Tibial nerve (tissue), 4 donors: ENCODE measurements at regions not wholly inside any gene's neighbourhood (a gene's known extent, or its start where the extent isn't known, plus 50 kb on each side); places are given as distances from the start of the nearest gene placed in this dataset.

Experiments used
- DNase-seq, 2 donors: peaks; one replicate each; pipeline ENCODE4 v3.0.0-alpha.2; 2019; ENCODE audit warnings: low spot score in 2 of 2
- H3K27ac ChIP-seq, 4 donors: fragments of 200-600 bp; sonication (generic) in 3 of 4; one replicate each; pipeline ENCODE4 v1.5.1; 2017 to 2019; ENCODE audit warnings: mild to moderate bottlenecking in 1 of 4
- H3K27me3 ChIP-seq, 2 donors: fragments of 200-600 bp; sonication (generic) in 1 of 2; one replicate each; pipeline versions ENCODE4 v1.5.1 to v1.6.0; 2017 to 2019
- H3K36me3 ChIP-seq, 3 donors: fragments of 200-600 bp; sonication (generic); one replicate each; pipeline ENCODE4 v1.5.1; 2018 to 2019
- H3K4me1 ChIP-seq, 4 donors: fragments of 200-600 bp; sonication (generic) in 3 of 4; one replicate each; pipeline ENCODE4 v1.5.1; 2017 to 2019
- H3K4me3 ChIP-seq, 4 donors: fragments of 200-600 bp; sonication (generic) in 3 of 4; one replicate each; pipeline ENCODE4 v1.5.1; 2017 to 2019; ENCODE audit warnings: mild to moderate bottlenecking in 1 of 4, moderate library complexity in 1 of 4
- H3K9me3 ChIP-seq, 4 donors: fragments of 200-600 bp; sonication (generic) in 3 of 4; one replicate each; pipeline ENCODE4 v1.5.1; 2017 to 2019
- EP300 ChIP-seq, 2 donors: sonication (generic); formaldehyde crosslinking; IDR thresholded peaks; one replicate each; pipeline ENCODE4 v1.6.1; 2017; ENCODE audit warnings: antibody characterized with exemption in 2 of 2, mild to moderate bottlenecking in 1 of 2
- POLR2A ChIP-seq, 2 donors: fragments of 450-650 bp; IDR thresholded peaks; one replicate each; pipeline ENCODE4 v1.6.1; 2017; ENCODE audit warnings: antibody characterized with exemption in 2 of 2, mild to moderate bottlenecking in 2 of 2, moderate library complexity in 2 of 2
- WGBS, 2 donors: methylation state at CpG; one replicate each; pipeline ENCODE4 v1.1.5; 2018; 5-methylcytosine and 5-hydroxymethylcytosine counted together
- TF ChIP-seq, protein P1 (sequence below), 5 experiments: fragments of 200-600 bp in 3 of 5; fragments of 450-650 bp in 2 of 5; sonication (generic) in 3 of 5; IDR thresholded peaks; one replicate each; pipeline ENCODE4 v1.5.1; 2016 to 2019; ENCODE audit warnings: antibody characterized with exemption in 5 of 5, mild to moderate bottlenecking in 3 of 5, moderate library complexity in 2 of 5

DNA sequence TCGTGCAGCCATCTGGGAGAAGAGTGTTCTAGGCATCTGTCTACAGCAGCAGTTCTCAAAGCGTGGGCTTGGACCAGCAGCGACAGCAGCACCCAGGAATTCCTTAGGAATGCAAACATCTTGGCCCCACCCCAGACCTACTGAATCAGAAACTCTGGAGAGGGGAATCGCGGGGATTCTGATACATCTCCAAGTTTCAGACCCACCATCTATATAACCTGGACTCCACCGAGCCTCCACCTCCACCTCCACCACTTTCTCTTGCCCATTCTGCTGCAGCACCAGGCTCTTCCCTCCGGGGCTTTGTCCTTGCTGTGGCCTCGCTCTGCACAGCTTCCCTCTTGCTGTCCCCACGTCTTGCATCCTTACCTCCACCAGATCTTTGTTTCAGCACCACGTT is 256.4 kb downstream of the BCL2 start:
- Histone ChIP-seq H3K27ac (no peak overlapping the region), H3K9me3 (no peaks in the 10 kb centered on the region), H3K36me3 (no peaks in the 10 kb centered on the region), H3K4me3 (no peak overlapping the region), H3K27me3 (no peaks in the 10 kb centered on the region), H3K4me1 (no peaks in the 10 kb centered on the region)
- no peak for TF ChIP-seq EP300 (IDR thresholded peaks at IDR 0.05)
- TF ChIP-seq, protein P1, sequence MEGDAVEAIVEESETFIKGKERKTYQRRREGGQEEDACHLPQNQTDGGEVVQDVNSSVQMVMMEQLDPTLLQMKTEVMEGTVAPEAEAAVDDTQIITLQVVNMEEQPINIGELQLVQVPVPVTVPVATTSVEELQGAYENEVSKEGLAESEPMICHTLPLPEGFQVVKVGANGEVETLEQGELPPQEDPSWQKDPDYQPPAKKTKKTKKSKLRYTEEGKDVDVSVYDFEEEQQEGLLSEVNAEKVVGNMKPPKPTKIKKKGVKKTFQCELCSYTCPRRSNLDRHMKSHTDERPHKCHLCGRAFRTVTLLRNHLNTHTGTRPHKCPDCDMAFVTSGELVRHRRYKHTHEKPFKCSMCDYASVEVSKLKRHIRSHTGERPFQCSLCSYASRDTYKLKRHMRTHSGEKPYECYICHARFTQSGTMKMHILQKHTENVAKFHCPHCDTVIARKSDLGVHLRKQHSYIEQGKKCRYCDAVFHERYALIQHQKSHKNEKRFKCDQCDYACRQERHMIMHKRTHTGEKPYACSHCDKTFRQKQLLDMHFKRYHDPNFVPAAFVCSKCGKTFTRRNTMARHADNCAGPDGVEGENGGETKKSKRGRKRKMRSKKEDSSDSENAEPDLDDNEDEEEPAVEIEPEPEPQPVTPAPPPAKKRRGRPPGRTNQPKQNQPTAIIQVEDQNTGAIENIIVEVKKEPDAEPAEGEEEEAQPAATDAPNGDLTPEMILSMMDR (IDR thresholded peaks at IDR 0.05): no peak
- WGBS, 2 donors: 48 to 62% methylated on average over 10 of the region's 10 CpGs
- no peak for DNase-seq

DNA sequence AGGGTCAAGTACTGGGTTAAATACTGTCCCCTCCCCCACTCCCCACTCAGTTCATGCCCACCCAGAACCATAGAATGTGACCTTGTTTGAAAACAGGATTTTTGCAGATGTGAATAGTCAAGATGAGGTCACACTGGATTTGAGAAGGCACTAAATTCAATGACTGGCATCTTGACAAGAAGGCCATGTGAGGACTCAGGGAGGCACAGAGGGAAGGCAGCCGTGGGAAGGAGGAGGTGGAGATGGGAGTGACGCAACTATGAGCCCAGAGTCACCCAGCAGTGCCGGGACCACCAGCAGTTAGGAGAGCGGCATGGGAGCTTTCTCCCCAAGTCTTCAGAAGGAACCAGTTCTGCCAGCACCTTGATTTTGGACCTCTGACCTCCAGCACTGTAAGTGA is 257.3 kb downstream of the BCL2 start:
- Histone ChIP-seq H3K4me3 (no peak overlapping the region), H3K9me3 (no peaks in the 10 kb centered on the region), H3K27me3 (no peaks in the 10 kb centered on the region), H3K27ac (no peak overlapping the region), H3K4me1 (no peaks in the 10 kb centered on the region), H3K36me3 (no peaks in the 10 kb centered on the region)
- DNase-seq: no peak
- TF ChIP-seq EP300 (IDR thresholded peaks at IDR 0.05) (no peak), POLR2A (IDR thresholded peaks at IDR 0.05) (no peak)
- TF ChIP-seq, protein P1 (IDR thresholded peaks at IDR 0.05): no peak
- 58% methylated on average over 4 of the region's 4 CpGs for WGBS, 2 donors

DNA sequence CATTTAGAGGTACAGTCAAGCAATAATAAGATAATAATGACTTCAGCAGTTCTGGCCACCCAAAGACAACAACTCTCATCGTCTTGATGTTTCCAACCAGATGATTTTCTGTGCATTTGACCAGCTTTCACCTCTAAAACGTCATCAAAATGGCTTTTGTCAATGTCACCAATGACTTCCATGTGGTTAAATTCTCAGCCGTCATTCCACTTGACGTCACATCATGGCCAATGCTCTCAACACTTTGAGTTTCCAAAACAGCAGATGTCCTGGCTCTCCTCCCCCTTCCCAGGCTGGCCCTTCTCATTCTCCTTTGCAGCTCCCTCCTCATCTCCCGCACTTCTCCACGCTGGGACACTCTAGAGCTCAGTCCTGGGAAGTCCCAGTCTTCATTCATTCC is 258.3 kb downstream of the BCL2 start:
- H3K9me3 ChIP-seq: no peaks in the 10 kb centered on the region
- H3K4me1 ChIP-seq: no peaks in the 10 kb centered on the region
- H3K27ac ChIP-seq: no peak overlapping the region
- H3K27me3 ChIP-seq: no peaks in the 10 kb centered on the region
- no peak overlapping the region for H3K4me3 ChIP-seq
- H3K36me3 ChIP-seq: no peaks in the 10 kb centered on the region
- WGBS, 2 donors: 89% methylated on average over 6 of the region's 6 CpGs
- TF ChIP-seq POLR2A (IDR thresholded peaks at IDR 0.05) (no peak), EP300 (IDR thresholded peaks at IDR 0.05) (no peak)
- TF ChIP-seq, protein P1 (IDR thresholded peaks at IDR 0.05): no peak
- DNase-seq: no peak

DNA sequence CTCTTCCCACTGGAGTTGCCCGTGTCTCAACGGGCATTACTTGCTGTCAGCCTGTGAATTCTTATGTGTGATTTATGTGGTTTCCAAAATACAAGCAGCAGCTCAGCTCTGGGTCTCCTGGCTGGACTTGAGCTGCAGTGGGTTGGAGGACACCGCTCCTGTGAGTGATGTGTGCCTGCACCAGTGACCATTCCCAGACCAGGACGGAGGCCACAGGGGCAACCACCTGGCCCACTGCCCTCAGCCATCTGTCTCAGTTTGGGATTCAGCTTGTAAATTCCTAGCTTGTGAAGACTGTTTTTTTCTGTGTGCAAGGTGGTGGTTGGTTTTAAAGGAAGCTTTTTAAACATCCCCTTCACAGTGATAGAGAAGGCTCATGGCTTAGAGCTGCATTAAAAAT is 261.0 kb downstream of the BCL2 start:
- TF ChIP-seq, protein P1 (IDR thresholded peaks at IDR 0.05): no peak
- H3K27me3 ChIP-seq: no peaks in the 10 kb centered on the region
- 61 to 62% methylated on average over 4 of the region's 4 CpGs for WGBS, 2 donors

DNA sequence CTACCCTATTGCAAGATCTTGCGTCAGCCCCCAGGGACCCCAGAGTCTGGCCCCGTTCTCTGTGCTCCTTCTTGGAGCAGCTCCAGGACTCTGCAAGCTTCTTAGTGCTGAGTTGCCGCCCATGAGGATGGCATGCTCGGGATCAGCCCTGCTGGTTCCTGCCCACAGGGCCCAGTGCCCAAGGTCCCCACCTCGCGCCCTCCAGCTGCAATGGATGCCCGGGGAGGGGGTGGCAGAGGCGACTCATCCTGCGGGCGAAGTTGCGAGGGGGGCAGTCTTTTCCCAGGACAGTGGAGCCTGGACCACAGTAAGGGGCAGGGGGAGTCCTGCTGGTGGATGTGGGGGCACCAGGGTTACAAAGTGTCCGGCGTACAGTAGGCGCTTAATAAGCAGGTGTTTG is 261.9 kb downstream of the BCL2 start:
- Histone ChIP-seq H3K27me3 (no peaks in the 10 kb centered on the region), H3K36me3 (no peaks in the 10 kb centered on the region), H3K27ac (no peak overlapping the region), H3K4me3 (no peak overlapping the region), H3K9me3 (no peaks in the 10 kb centered on the region), H3K4me1 (peaks cover 0 to 12% (median 0%) of the 10 kb centered on the region in 4 donors)
- no peak for DNase-seq
- no peak for TF ChIP-seq EP300 (IDR thresholded peaks at IDR 0.05)
- TF ChIP-seq POLR2A (IDR thresholded peaks at IDR 0.05): no peak
- 92 to 94% methylated on average over 14 of the region's 14 CpGs for WGBS, 2 donors

More for the DNA sequence above, 261.0 kb downstream of the BCL2 start:
- Histone ChIP-seq H3K4me3 (no peak overlapping the region), H3K36me3 (no peaks in the 10 kb centered on the region), H3K27ac (no peak overlapping the region), H3K9me3 (no peaks in the 10 kb centered on the region), H3K4me1 (peaks cover 0 to 12% (median 0%) of the 10 kb centered on the region in 4 donors)
- no peak for DNase-seq
